ENCODE measurements at regions not wholly inside any gene's neighbourhood (a gene's known extent, or its start where the extent isn't known, plus 50 kb on each side); places are given as distances from the start of the nearest gene placed in this dataset.

GRCh38 chr2:190762566-190762965 is 113.7 kb downstream of the NAB1 start:
- DNase-seq (ENCODE audit: low read depth) = no peak
- no peak overlapping the region for H3K4me3 ChIP-seq (ENCODE audit: low read depth, low read length)
- TF ChIP-seq CTCF (conservative IDR thresholded peaks at IDR 0.05; ENCODE audit: low read depth, low read length) = no peak

DNA sequence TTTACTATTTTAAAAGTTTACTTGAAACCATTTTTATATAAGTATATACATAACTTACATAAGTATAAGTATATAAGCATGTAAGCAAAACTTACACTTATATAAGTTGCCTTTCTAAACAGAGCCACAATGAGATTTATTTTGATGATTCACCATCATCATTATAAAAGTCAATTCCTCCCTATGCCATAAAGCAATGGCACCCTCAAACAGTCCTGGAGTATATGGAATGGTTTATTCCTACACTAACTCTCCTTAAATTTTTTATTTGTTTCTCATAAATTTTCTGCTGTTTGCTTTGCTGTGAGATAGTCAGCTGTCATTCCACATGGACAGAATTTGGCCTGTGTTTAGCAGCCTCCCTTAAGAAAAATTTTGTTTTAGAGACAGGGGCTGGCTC is 114.2 kb downstream of the NAB1 start:
- no peak for DNase-seq (ENCODE audit: low read depth)
- H3K4me3 ChIP-seq (ENCODE audit: low read depth, low read length) = no peak overlapping the region
- no peak for TF ChIP-seq CTCF (conservative IDR thresholded peaks at IDR 0.05; ENCODE audit: low read depth, low read length)

- peak; percentile 53 for DNase-seq (ENCODE audit: low read depth)
- TF ChIP-seq CTCF (conservative IDR thresholded peaks at IDR 0.05; ENCODE audit: low read depth, low read length) = no peak
- H3K4me3 ChIP-seq (ENCODE audit: low read depth, low read length) = no peak overlapping the region
Measured at GRCh38 chr2:190763901-190764514, 115.1 kb downstream of the NAB1 start.

GRCh38 chr2:190765386-190766173 is 115.0 kb upstream of the GLS start:
- no peak overlapping the region for H3K4me3 ChIP-seq (ENCODE audit: low read depth, low read length)
- DNase-seq (ENCODE audit: low read depth) = peak; percentile 89
- no peak for TF ChIP-seq CTCF (conservative IDR thresholded peaks at IDR 0.05; ENCODE audit: low read depth, low read length)

DNA sequence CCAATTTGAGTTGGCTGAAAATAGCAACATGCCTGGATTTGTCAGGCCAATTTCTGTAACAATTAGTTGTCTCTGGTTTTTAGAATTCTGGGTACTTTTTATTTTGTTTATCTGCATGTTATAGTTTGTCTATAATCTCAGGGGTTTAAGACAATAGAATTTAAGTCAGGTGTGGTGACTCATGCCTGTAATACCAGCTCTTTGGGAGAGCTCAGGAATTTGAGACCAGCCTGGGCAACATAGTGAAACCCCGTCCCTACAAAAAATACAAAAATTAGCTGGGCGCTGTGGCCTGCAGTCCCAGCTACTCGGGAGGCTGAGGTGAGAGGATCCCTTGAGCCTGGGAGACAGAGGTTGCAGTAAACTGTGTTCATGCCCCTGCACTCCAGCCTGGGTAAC is 114.4 kb upstream of the GLS start:
- DNase-seq (ENCODE audit: low read depth) = no peak
- no peak overlapping the region for H3K4me3 ChIP-seq (ENCODE audit: low read depth, low read length)
- TF ChIP-seq CTCF (conservative IDR thresholded peaks at IDR 0.05; ENCODE audit: low read depth, low read length) = no peak

DNA sequence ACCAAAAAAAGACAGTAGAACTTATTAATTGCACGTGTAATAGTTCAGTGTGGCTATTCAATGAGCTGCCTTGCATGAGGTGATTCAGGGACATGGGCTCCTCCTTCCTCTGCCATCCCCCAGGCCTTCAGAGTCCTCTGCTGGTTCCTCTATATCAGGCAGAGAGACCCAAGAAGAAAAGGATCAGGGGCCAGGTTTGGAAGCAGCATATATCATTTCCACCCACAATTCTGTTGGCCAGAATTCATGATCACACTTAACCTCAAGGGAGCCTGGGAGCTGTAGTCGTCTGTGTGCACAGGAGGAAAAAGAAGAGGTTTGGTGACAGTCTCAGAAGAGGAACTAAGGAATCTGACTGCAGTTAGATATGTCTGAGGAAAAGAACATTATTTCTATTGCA is 114.0 kb upstream of the GLS start:
- no peak for TF ChIP-seq CTCF (conservative IDR thresholded peaks at IDR 0.05; ENCODE audit: low read depth, low read length)
- no peak overlapping the region for H3K4me3 ChIP-seq (ENCODE audit: low read depth, low read length)
- no peak for DNase-seq (ENCODE audit: low read depth)

- H3K4me3 ChIP-seq (ENCODE audit: low read depth, low read length) = no peak overlapping the region
- no peak for DNase-seq (ENCODE audit: low read depth)
- TF ChIP-seq CTCF (conservative IDR thresholded peaks at IDR 0.05; ENCODE audit: low read depth, low read length) = no peak
Measured at GRCh38 chr2:190767821-190768220, 112.8 kb upstream of the GLS start.

All from epithelial cell of proximal tubule (primary cell).